Heart left ventricle (tissue), 13 donors: ENCODE measurements at regions not wholly inside any gene's neighbourhood (a gene's known extent, or its start where the extent isn't known, plus 50 kb on each side); places are given as distances from the start of the nearest gene placed in this dataset.

ENCODE experiments used
- POLR2A ChIP-seq, 2 donors: fragments of 450-650 bp; IDR thresholded peaks; one replicate each; pipeline ENCODE4 v1.6.1; 2017; ENCODE audit warnings: antibody characterized with exemption in 2 of 2, mild to moderate bottlenecking in 2 of 2, moderate library complexity in 2 of 2
- TF ChIP-seq, protein P1 (sequence below), 12 donors: fragments of 200-600 bp; sonication (generic) in 4 of 12; IDR thresholded peaks; one replicate each; pipeline versions ENCODE4 v1.5.0 to v1.8.0; 2018 to 2022; ENCODE audit warnings: antibody characterized with exemption in 12 of 12, mild to moderate bottlenecking in 5 of 12
- donor health status: ischemic (EF 13 %, LVEDD 7.1; RV severe dilation, severe dysfunction).
- donor health status: DM: no; HTN: yes; CAD: no.
- donor health status: DM: no; HTN: no; CAD: no.
- donor health status: ischemic (EF 25% LVEDD 6.9; RV normal size, moderate dysfunction).
- donor health status: ischemic (EF 25% LVEDD 5.7; RV mildly dilated, moderate dysfunction).
- donor health status: ischemic (EF 35%, LVEDD 5.7; RV mildly dilated, moderate dysfunction).
- donor health status: nonischemic (EF 11% LVEDD 7.7; RV severe dilation, severe dysfunction).
- donor health status: DM: yes; HTN: yes; CAD: no.
- donor health status: PGD.
- donor health status: ischemic (EF 29% LVEDD 5.4; RV normal size, mild dysfunction).
- donor health status: nonischemic (EF 23%, LVEDD 6.1; RV moderate dilation, normal function).

DNA sequence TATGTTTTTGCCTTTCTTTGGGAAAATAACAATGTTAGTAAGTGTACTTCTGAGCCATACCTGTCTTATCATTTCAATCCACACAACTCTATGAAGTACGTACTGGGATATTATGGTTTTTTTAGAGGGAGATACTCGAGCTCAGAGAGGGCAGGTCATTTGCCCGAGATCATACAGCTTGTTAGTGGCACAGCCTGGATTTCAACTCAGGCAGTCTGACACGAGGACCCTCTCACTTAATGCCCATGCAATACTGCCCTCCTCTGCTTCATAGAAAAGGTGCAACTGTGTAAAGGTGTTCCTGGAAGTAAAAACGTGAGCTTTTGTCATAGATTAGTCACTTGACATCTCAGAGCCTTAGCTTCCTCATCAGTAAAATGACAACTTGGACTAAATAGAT, 128.0 kb downstream of the NDUFA12 start:
- TF ChIP-seq, protein P1, sequence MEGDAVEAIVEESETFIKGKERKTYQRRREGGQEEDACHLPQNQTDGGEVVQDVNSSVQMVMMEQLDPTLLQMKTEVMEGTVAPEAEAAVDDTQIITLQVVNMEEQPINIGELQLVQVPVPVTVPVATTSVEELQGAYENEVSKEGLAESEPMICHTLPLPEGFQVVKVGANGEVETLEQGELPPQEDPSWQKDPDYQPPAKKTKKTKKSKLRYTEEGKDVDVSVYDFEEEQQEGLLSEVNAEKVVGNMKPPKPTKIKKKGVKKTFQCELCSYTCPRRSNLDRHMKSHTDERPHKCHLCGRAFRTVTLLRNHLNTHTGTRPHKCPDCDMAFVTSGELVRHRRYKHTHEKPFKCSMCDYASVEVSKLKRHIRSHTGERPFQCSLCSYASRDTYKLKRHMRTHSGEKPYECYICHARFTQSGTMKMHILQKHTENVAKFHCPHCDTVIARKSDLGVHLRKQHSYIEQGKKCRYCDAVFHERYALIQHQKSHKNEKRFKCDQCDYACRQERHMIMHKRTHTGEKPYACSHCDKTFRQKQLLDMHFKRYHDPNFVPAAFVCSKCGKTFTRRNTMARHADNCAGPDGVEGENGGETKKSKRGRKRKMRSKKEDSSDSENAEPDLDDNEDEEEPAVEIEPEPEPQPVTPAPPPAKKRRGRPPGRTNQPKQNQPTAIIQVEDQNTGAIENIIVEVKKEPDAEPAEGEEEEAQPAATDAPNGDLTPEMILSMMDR (IDR thresholded peaks at IDR 0.05): peak in 3 of 12 donors; percentile 8 to 31 (median 15)
- TF ChIP-seq POLR2A (IDR thresholded peaks at IDR 0.05): no peak
